Upper lobe of left lung (tissue), 6 donors: ENCODE measurements at regions not wholly inside any gene's neighbourhood (a gene's known extent, or its start where the extent isn't known, plus 50 kb on each side); places are given as distances from the start of the nearest gene placed in this dataset.

Source experiments
- ATAC-seq, 2 donors: fragments of 200-7000 bp; cut with Tn5 transposase; one replicate each; pipeline ENCODE4 v1.9.1; 2022; ENCODE audit warnings: mild to moderate bottlenecking in 2 of 2, moderate library complexity in 2 of 2; ENCODE audit not compliant: low FRiP score in 2 of 2
- DNase-seq, 2 donors: peaks; one replicate each; pipeline ENCODE4 v3.0.0-alpha.2; 2019 to 2020
- H3K27ac ChIP-seq, 4 donors: fragments of 200-600 bp; sonication (generic); one replicate each; pipeline ENCODE4 v1.5.1; 2016 to 2019
- H3K27me3 ChIP-seq, 4 donors: fragments of 200-600 bp; sonication (generic); one replicate each; pipeline ENCODE4 v1.5.1; 2017 to 2019
- H3K36me3 ChIP-seq, 4 donors: fragments of 200-600 bp; sonication (generic); one replicate each; pipeline ENCODE4 v1.5.1; 2016 to 2019
- H3K4me1 ChIP-seq, 4 donors: fragments of 200-600 bp; sonication (generic); one replicate each; pipeline ENCODE4 v1.5.1; 2018 to 2019
- H3K4me3 ChIP-seq, 4 donors: fragments of 200-600 bp; sonication (generic); one replicate each; pipeline ENCODE4 v1.5.1; 2017 to 2019; ENCODE audit warnings: mild to moderate bottlenecking in 2 of 4, moderate library complexity in 1 of 4
- H3K9me3 ChIP-seq, 4 donors: fragments of 200-600 bp; sonication (generic); one replicate each; pipeline ENCODE4 v1.5.1; 2018 to 2019
- EP300 ChIP-seq, 4 donors: sonication (generic); formaldehyde crosslinking; IDR thresholded peaks; one replicate each; pipeline ENCODE4 v1.5.1; 2017; ENCODE audit warnings: antibody characterized with exemption in 4 of 4, control low read depth in 2 of 4
- POLR2A ChIP-seq, 4 donors: fragments of 450-650 bp; IDR thresholded peaks; one replicate each; pipeline ENCODE4 v1.5.1; 2016 to 2017; ENCODE audit warnings: antibody characterized with exemption in 4 of 4, mild to moderate bottlenecking in 2 of 4
- POLR2AphosphoS5 ChIP-seq, 2 donors: sonication (generic); formaldehyde crosslinking; IDR thresholded peaks; one replicate each; pipeline ENCODE4 v1.5.1; 2017; ENCODE audit warnings: antibody characterized with exemption in 2 of 2
- WGBS, 2 donors: methylation state at CpG; one replicate each; pipeline ENCODE4 v1.1.5; 2017 to 2018; 5-methylcytosine and 5-hydroxymethylcytosine counted together
- TF ChIP-seq, protein P1 (sequence below), 6 experiments: fragments of 450-650 bp in 4 of 6; fragments of 200-600 bp in 2 of 6; sonication (generic) in 2 of 6; IDR thresholded peaks; one replicate each; pipeline ENCODE4 v1.5.1; 2016 to 2019; ENCODE audit warnings: antibody characterized with exemption in 6 of 6
- donor health status: DM: no; HTN: no; CAD: no; lungs with moderate emphysema.
- donor health status: DM: no; HTN: yes; CAD: no; lungs with severe emphysema.

DNA sequence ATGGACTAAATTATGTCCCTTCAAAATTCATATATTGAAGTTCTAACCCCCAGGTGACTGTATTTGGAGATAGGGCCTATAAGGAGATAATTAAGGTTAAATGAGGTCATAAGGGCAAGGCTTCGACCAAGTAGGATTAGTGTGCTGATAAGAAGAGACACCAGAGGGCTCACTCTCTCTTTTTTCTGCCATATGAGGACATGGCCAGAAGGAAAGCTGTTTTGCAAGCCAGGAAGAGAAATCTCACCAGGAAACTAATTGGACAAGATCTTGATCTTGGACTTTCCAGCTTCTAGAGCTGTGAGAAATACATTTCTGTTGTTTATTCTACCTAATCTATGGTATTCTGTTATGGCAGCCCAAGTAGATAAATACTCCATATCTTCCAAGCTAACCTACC is 503.6 kb upstream of the NAALADL2 start:
- no peak overlapping the region for H3K4me3 ChIP-seq
- no peak overlapping the region for H3K27ac ChIP-seq
- DNase-seq (no peak), ATAC-seq (peak in 1 of 2 donors; percentile 40)
- H3K27me3 ChIP-seq, result no peaks in the 10 kb centered on the region
- no peaks in the 10 kb centered on the region for H3K9me3 ChIP-seq
- WGBS, 2 donors, result 13 to 17% methylated on average over 1 of the region's 1 CpG
- no peaks in the 10 kb centered on the region for H3K4me1 ChIP-seq
- TF ChIP-seq POLR2A (IDR thresholded peaks at IDR 0.05), result no peak
- TF ChIP-seq EP300 (IDR thresholded peaks at IDR 0.05), result no peak
- TF ChIP-seq POLR2AphosphoS5 (IDR thresholded peaks at IDR 0.05), result no peak
- TF ChIP-seq, protein P1, sequence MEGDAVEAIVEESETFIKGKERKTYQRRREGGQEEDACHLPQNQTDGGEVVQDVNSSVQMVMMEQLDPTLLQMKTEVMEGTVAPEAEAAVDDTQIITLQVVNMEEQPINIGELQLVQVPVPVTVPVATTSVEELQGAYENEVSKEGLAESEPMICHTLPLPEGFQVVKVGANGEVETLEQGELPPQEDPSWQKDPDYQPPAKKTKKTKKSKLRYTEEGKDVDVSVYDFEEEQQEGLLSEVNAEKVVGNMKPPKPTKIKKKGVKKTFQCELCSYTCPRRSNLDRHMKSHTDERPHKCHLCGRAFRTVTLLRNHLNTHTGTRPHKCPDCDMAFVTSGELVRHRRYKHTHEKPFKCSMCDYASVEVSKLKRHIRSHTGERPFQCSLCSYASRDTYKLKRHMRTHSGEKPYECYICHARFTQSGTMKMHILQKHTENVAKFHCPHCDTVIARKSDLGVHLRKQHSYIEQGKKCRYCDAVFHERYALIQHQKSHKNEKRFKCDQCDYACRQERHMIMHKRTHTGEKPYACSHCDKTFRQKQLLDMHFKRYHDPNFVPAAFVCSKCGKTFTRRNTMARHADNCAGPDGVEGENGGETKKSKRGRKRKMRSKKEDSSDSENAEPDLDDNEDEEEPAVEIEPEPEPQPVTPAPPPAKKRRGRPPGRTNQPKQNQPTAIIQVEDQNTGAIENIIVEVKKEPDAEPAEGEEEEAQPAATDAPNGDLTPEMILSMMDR (IDR thresholded peaks at IDR 0.05), result peak in 1 of 6 experiments; percentile 17
- no peaks in the 10 kb centered on the region for H3K36me3 ChIP-seq

DNA sequence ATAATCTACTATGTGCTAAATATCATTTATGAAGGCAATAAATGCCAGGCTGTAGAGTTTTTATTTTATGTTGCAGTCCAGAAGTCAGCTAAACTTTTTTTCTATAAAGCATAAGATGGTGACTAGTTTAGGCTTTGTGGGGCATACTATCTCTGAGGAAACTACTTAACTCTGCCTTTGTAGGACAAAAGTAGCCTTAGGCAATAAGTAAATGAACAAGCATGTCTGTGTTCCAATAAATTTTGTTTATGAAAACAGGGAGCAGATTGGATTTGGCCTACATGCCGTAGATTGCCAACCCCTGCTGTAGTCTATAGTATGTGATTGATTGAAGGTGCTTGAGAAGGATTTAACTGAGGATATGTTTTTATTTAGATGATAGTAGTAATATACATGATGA is 502.5 kb upstream of the NAALADL2 start:
- H3K4me3 ChIP-seq, result no peak overlapping the region
- no peaks in the 10 kb centered on the region for H3K4me1 ChIP-seq
- H3K27me3 ChIP-seq, result no peaks in the 10 kb centered on the region
- DNase-seq, result no peak
- H3K36me3 ChIP-seq, result no peaks in the 10 kb centered on the region
- TF ChIP-seq POLR2A (IDR thresholded peaks at IDR 0.05), result no peak
- TF ChIP-seq EP300 (IDR thresholded peaks at IDR 0.05), result no peak
- no peak for TF ChIP-seq POLR2AphosphoS5 (IDR thresholded peaks at IDR 0.05)
- TF ChIP-seq, protein P1 (IDR thresholded peaks at IDR 0.05), result no peak
- H3K9me3 ChIP-seq, result no peaks in the 10 kb centered on the region
- WGBS, 2 donors, result 89 to 100% methylated on average over 1 of the region's 1 CpG
- H3K27ac ChIP-seq, result no peak overlapping the region
- ATAC-seq, result no peak

DNA sequence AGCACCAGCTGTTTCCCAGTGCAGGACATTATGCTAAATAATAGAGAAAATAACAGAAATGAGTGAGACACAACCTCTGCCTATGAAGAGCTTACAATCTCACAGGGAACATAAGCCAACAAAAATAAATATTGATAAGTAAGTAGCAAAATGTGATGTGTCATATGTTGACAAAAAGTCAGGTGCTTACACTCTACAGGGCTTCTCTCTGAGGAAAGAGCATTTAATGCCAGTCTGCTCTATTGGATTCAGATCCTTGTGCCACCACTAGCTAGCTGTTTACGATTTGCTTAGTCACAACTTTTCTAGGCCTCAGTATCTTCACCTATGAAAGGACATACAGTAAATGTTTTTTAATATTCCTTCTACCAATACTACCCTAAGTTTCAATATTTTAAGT is 500.9 kb upstream of the NAALADL2 start:
- no peak for TF ChIP-seq POLR2A (IDR thresholded peaks at IDR 0.05)
- no peak for TF ChIP-seq EP300 (IDR thresholded peaks at IDR 0.05)
- TF ChIP-seq, protein P1 (IDR thresholded peaks at IDR 0.05), result no peak
- TF ChIP-seq POLR2AphosphoS5 (IDR thresholded peaks at IDR 0.05), result no peak
- no peaks in the 10 kb centered on the region for H3K4me1 ChIP-seq
- H3K27ac ChIP-seq, result no peak overlapping the region
- ATAC-seq (no peak), DNase-seq (no peak)
- H3K9me3 ChIP-seq, result no peaks in the 10 kb centered on the region
- 87 to 89% methylated on average over 1 of the region's 1 CpG for WGBS, 2 donors
- H3K27me3 ChIP-seq, result no peaks in the 10 kb centered on the region
- H3K4me3 ChIP-seq, result no peak overlapping the region
- H3K36me3 ChIP-seq, result no peaks in the 10 kb centered on the region

GRCh38 chr3:174362556-174362955 is 496.6 kb upstream of the NAALADL2 start:
- DNase-seq, result no peak
- Histone ChIP-seq H3K27ac (no peak overlapping the region), H3K4me3 (no peak overlapping the region), H3K9me3 (no peaks in the 10 kb centered on the region), H3K4me1 (no peaks in the 10 kb centered on the region), H3K27me3 (no peaks in the 10 kb centered on the region), H3K36me3 (no peaks in the 10 kb centered on the region)
- WGBS, 2 donors, result 74 to 97% methylated on average over 3 of the region's 3 CpGs
- ATAC-seq, result no peak
- TF ChIP-seq, protein P1 (IDR thresholded peaks at IDR 0.05), result no peak
- TF ChIP-seq POLR2AphosphoS5 (IDR thresholded peaks at IDR 0.05) (no peak), POLR2A (IDR thresholded peaks at IDR 0.05) (no peak), EP300 (IDR thresholded peaks at IDR 0.05) (no peak)

- H3K36me3 ChIP-seq, result no peaks in the 10 kb centered on the region
Observed at GRCh38 chr3:174363256-174363655, 495.9 kb upstream of the NAALADL2 start.

More at GRCh38 chr3:174363256-174363655, 495.9 kb upstream of the NAALADL2 start:
- Histone ChIP-seq H3K27ac (no peak overlapping the region), H3K4me1 (no peaks in the 10 kb centered on the region), H3K4me3 (no peak overlapping the region), H3K27me3 (no peaks in the 10 kb centered on the region), H3K9me3 (no peaks in the 10 kb centered on the region)
- WGBS, 2 donors, result 26 to 34% methylated on average over 3 of the region's 3 CpGs
- DNase-seq, result no peak
- no peak for ATAC-seq
- TF ChIP-seq POLR2AphosphoS5 (IDR thresholded peaks at IDR 0.05) (no peak), EP300 (IDR thresholded peaks at IDR 0.05) (no peak), POLR2A (IDR thresholded peaks at IDR 0.05) (no peak)
- TF ChIP-seq, protein P1 (IDR thresholded peaks at IDR 0.05), result no peak
